ENCODE measurements at regions not wholly inside any gene's neighbourhood (a gene's known extent, or its start where the extent isn't known, plus 50 kb on each side); places are given as distances from the start of the nearest gene placed in this dataset.

GRCh38 chr2:19719540-19719939 lies 182.2 kb downstream of the TTC32 start:
- H3K9me3 Mint-ChIP-seq (ENCODE audit: unreplicated experiment): no peaks in the 10 kb centered on the region
- TF ChIP-seq CTCF (IDR thresholded peaks at IDR 0.05; ENCODE audit: unreplicated experiment): no peak
- peaks cover 4% of the 10 kb centered on the region for H3K27me3 Mint-ChIP-seq (ENCODE audit: unreplicated experiment)
- no peaks in the 10 kb centered on the region for H3K36me3 Mint-ChIP-seq (ENCODE audit: low read depth, unreplicated experiment)
- DNase-seq (ENCODE audit: low spot score): no peak
- H3K27ac Mint-ChIP-seq (ENCODE audit: unreplicated experiment): no peak overlapping the region
- no peaks in the 10 kb centered on the region for H3K4me1 Mint-ChIP-seq (ENCODE audit: unreplicated experiment)
- H3K4me3 Mint-ChIP-seq (ENCODE audit: unreplicated experiment): no peak overlapping the region

GRCh38 chr2:19717446-19717845 lies 184.3 kb downstream of the TTC32 start:
- Mint-ChIP-seq H3K36me3 (ENCODE audit: low read depth, unreplicated experiment) (peaks cover 4% of the 10 kb centered on the region), H3K27me3 (ENCODE audit: unreplicated experiment) (peaks cover 6% of the 10 kb centered on the region), H3K9me3 (ENCODE audit: unreplicated experiment) (no peaks in the 10 kb centered on the region), H3K4me1 (ENCODE audit: unreplicated experiment) (no peaks in the 10 kb centered on the region), H3K27ac (ENCODE audit: unreplicated experiment) (peak overlapping the region; percentile 7), H3K4me3 (ENCODE audit: unreplicated experiment) (no peak overlapping the region)
- DNase-seq (ENCODE audit: low spot score): no peak
- TF ChIP-seq CTCF (IDR thresholded peaks at IDR 0.05; ENCODE audit: unreplicated experiment): no peak

- H3K27me3 Mint-ChIP-seq (ENCODE audit: unreplicated experiment): peaks cover 6% of the 10 kb centered on the region
- DNase-seq (ENCODE audit: low spot score): no peak
- H3K4me1 Mint-ChIP-seq (ENCODE audit: unreplicated experiment): peaks cover 11% of the 10 kb centered on the region
- no peak overlapping the region for H3K27ac Mint-ChIP-seq (ENCODE audit: unreplicated experiment)
- H3K4me3 Mint-ChIP-seq (ENCODE audit: unreplicated experiment): no peak overlapping the region
- TF ChIP-seq CTCF (IDR thresholded peaks at IDR 0.05; ENCODE audit: unreplicated experiment): no peak
- H3K36me3 Mint-ChIP-seq (ENCODE audit: low read depth, unreplicated experiment): peaks cover 7% of the 10 kb centered on the region
- no peaks in the 10 kb centered on the region for H3K9me3 Mint-ChIP-seq (ENCODE audit: unreplicated experiment)
Measured at GRCh38 chr2:19714926-19715325, 186.9 kb downstream of the TTC32 start.

- Mint-ChIP-seq H3K4me1 (ENCODE audit: unreplicated experiment) (peaks cover 26% of the 10 kb centered on the region), H3K36me3 (ENCODE audit: low read depth, unreplicated experiment) (peaks cover 7% of the 10 kb centered on the region), H3K9me3 (ENCODE audit: unreplicated experiment) (no peaks in the 10 kb centered on the region), H3K4me3 (ENCODE audit: unreplicated experiment) (no peak overlapping the region), H3K27ac (ENCODE audit: unreplicated experiment) (peak overlapping the region; percentile 89), H3K27me3 (ENCODE audit: unreplicated experiment) (peaks cover 4% of the 10 kb centered on the region)
- DNase-seq (ENCODE audit: low spot score): no peak
- no peak for TF ChIP-seq CTCF (IDR thresholded peaks at IDR 0.05; ENCODE audit: unreplicated experiment)
Measured at GRCh38 chr2:19712850-19713249, 188.9 kb downstream of the TTC32 start.

GRCh38 chr2:19711470-19712372 lies 190.1 kb downstream of the TTC32 start:
- Mint-ChIP-seq H3K36me3 (ENCODE audit: low read depth, unreplicated experiment) (peaks cover 7% of the 10 kb centered on the region), H3K27me3 (ENCODE audit: unreplicated experiment) (peaks cover 4% of the 10 kb centered on the region), H3K9me3 (ENCODE audit: unreplicated experiment) (no peaks in the 10 kb centered on the region), H3K4me3 (ENCODE audit: unreplicated experiment) (peak overlapping the region; percentile 13), H3K4me1 (ENCODE audit: unreplicated experiment) (peaks cover 26% of the 10 kb centered on the region), H3K27ac (ENCODE audit: unreplicated experiment) (peak overlapping the region; percentile 99)
- DNase-seq (ENCODE audit: low spot score): peak; percentile 65
- no peak for TF ChIP-seq CTCF (IDR thresholded peaks at IDR 0.05; ENCODE audit: unreplicated experiment)
